Adrenal gland (tissue), 9 donors: ENCODE measurements at regions not wholly inside any gene's neighbourhood (a gene's known extent, or its start where the extent isn't known, plus 50 kb on each side); places are given as distances from the start of the nearest gene placed in this dataset.

ENCODE experiments used
- DNase-seq, 7 donors: peaks; one replicate each; pipeline ENCODE4 v3.0.0-alpha.2; 2019 to 2020
- H3K27ac ChIP-seq, 5 donors: fragments of 200-600 bp; sonication (generic) in 4 of 5; 1 replicate in 3 of 5; 2 replicates in 2 of 5; pipeline versions ENCODE4 v1.5.1 to v1.8.0; 2016 to 2020; ENCODE audit warnings: mild to moderate bottlenecking in 1 of 5
- H3K27me3 ChIP-seq: fragments of 200-600 bp; 2 replicates; pipeline ENCODE4 v1.8.0; 2021
- H3K36me3 ChIP-seq, 2 donors: fragments of 200-600 bp; replicated peaks in 1 of 2; 1 replicate in 1 of 2; 2 replicates in 1 of 2; pipeline versions ENCODE4 v1.5.1 to v1.8.0; 2018 to 2022
- H3K4me1 ChIP-seq, 2 donors: fragments of 200-600 bp; replicated peaks in 1 of 2; 1 replicate in 1 of 2; 2 replicates in 1 of 2; pipeline versions ENCODE4 v1.5.1 to v1.8.0; 2018 to 2021
- H3K4me3 ChIP-seq, 4 donors: fragments of 200-600 bp; sonication (generic) in 3 of 4; one replicate each; pipeline ENCODE4 v1.5.1; 2016 to 2018
- H3K9me3 ChIP-seq, 3 donors: fragments of 200-600 bp; sonication (generic) in 1 of 3; replicated peaks in 1 of 3; 1 replicate in 2 of 3; 2 replicates in 1 of 3; pipeline versions ENCODE4 v1.5.1 to v1.8.0; 2016 to 2021
- POLR2A ChIP-seq, 2 donors: fragments of 450-650 bp; IDR thresholded peaks; one replicate each; pipeline ENCODE4 v1.6.1; 2017; ENCODE audit warnings: antibody characterized with exemption in 2 of 2, mild to moderate bottlenecking in 2 of 2, moderate library complexity in 1 of 2
- WGBS, 4 donors: extraction: QIAGEN DNeasy Blood & Tissue Kit in 2 of 4; methylation state at CpG; one replicate each; pipeline versions ENCODE4 v1.1.5 to v1.1.7; 2013 to 2017; 5-methylcytosine and 5-hydroxymethylcytosine counted together
- intact Hi-C, 2 donors: fragments of 100-400 bp; cut with DNase I; formaldehyde crosslinking; loops; one replicate each; pipeline versions ENCODE4 v1.14.1 to v1.15.0; 2022 to 2023
- TF ChIP-seq, protein P1 (sequence below), 6 experiments: fragments of 450-650 bp in 4 of 6; fragments of 200-600 bp in 2 of 6; sonication (generic) in 1 of 6; IDR thresholded peaks; 1 replicate in 5 of 6; 2 replicates in 1 of 6; pipeline versions ENCODE4 v1.5.1 to v1.8.0; 2016 to 2021; ENCODE audit warnings: antibody characterized with exemption in 6 of 6, mild to moderate bottlenecking in 2 of 6, moderate library complexity in 1 of 6
- donor health status: healthy with polysubstance abuse.
- donor health status: Bipolar disorder and iron deficiency.
- donor health status: DM: yes; HTN: yes; CAD: no.
- donor health status: DM: no; HTN: no; CAD: no.
- donor health status: DM: no; HTN: no; CAD: no.

DNA sequence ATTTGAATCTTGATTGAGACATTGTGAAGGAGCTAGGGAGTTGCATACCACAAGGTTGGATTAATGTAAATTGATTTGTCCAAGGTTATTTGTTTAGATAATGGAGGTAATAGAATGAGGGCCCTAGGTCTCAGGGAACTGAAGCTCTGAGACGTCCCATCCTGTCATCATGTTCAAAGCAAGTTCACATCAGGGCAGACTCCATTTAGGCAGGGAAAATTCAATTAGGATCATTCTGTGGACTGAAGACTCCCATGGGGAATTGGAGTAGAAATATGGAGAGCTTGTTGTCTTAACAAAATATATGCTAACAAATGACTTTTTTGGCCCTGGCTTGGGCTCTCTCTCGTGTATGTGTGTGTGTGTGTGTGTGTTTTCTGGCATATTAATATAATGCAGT lies 722.0 kb upstream of the ADAMTS16 start:
- Histone ChIP-seq H3K27me3 (no peaks in the 10 kb centered on the region), H3K9me3 (no peaks in the 10 kb centered on the region), H3K4me3 (no peak overlapping the region), H3K36me3 (no peaks in the 10 kb centered on the region), H3K4me1 (no peaks in the 10 kb centered on the region), H3K27ac (no peak overlapping the region)
- WGBS, 4 donors: 9 to 22% (median 15%) methylated on average over 2 of the region's 2 CpGs
- DNase-seq: no peak
- TF ChIP-seq POLR2A (IDR thresholded peaks at IDR 0.05): no peak
- TF ChIP-seq, protein P1, sequence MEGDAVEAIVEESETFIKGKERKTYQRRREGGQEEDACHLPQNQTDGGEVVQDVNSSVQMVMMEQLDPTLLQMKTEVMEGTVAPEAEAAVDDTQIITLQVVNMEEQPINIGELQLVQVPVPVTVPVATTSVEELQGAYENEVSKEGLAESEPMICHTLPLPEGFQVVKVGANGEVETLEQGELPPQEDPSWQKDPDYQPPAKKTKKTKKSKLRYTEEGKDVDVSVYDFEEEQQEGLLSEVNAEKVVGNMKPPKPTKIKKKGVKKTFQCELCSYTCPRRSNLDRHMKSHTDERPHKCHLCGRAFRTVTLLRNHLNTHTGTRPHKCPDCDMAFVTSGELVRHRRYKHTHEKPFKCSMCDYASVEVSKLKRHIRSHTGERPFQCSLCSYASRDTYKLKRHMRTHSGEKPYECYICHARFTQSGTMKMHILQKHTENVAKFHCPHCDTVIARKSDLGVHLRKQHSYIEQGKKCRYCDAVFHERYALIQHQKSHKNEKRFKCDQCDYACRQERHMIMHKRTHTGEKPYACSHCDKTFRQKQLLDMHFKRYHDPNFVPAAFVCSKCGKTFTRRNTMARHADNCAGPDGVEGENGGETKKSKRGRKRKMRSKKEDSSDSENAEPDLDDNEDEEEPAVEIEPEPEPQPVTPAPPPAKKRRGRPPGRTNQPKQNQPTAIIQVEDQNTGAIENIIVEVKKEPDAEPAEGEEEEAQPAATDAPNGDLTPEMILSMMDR (IDR thresholded peaks at IDR 0.05): no peak
- intact Hi-C loops: no loop called here

DNA sequence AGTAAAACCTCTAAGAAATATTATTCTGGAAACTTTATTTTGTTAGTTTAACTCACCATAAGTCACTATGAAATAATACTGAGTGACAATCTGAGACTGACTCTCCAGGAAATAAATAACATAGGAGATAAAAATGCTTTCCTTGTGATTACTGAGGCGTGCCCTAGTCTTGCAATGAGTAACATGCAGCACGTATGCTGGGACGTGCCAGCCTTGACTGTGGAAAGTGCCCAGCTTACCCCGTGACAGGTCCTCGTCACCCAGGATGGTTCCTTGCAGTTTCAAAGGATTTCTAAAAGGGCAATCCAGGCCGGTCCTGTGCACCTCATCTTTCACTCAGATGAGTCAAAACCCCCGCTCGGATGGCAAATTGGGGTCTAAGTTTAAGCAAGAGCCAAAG lies 720.8 kb upstream of the ADAMTS16 start:
- Histone ChIP-seq H3K27ac (no peak overlapping the region), H3K9me3 (no peaks in the 10 kb centered on the region), H3K36me3 (no peaks in the 10 kb centered on the region), H3K27me3 (no peaks in the 10 kb centered on the region), H3K4me1 (no peaks in the 10 kb centered on the region), H3K4me3 (no peak overlapping the region)
- 30 to 40% (median 38%) methylated on average over 8 of the region's 8 CpGs for WGBS, 4 donors
- no peak for DNase-seq
- TF ChIP-seq, protein P1 (IDR thresholded peaks at IDR 0.05): no peak
- TF ChIP-seq POLR2A (IDR thresholded peaks at IDR 0.05): no peak
- intact Hi-C loops: no loop called here

DNA sequence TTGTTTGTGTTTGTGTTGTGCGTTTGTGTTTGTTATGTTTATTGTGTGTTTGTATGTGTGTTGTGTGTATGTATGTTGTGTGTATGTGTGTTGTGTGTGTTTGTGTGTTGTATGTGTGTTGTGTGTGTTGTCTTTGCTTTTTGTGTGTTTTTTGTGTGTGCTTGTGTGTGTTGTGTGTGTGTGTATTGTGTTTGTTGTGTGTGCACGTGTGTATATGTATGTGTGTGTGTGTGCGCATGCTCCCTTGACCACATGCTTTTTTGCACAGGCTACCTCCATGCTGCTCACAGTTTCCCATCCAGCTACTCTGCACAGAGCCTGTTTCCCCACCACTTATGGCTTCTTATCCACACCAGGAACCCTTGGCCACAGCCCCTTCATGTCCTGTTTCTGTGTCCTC lies 720.0 kb upstream of the ADAMTS16 start:
- no peak overlapping the region for H3K4me3 ChIP-seq

DNA sequence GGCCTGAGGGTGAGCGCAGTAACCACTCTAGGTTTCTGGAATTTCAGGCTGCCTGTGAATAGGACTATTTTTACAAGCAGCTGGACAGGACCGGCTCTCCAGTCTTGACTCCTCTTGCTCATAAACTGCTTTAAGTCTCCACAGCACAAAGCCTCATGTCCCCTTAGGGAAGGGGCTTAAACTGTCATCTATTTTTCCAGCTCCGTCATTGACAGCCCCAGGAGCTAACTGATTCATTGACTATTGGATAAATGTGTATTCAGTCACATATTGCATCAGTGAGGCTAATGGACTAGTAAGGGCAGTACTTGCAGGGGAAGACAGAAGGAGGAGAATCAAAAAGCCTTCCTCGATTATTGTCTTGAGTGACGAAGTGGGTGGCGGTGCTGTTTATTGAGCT lies 719.4 kb upstream of the ADAMTS16 start:
- no peak overlapping the region for H3K27ac ChIP-seq
- no peak for DNase-seq
- no peak for TF ChIP-seq POLR2A (IDR thresholded peaks at IDR 0.05)
- TF ChIP-seq, protein P1 (IDR thresholded peaks at IDR 0.05): no peak
- intact Hi-C loops: no loop called here
- no peaks in the 10 kb centered on the region for H3K27me3 ChIP-seq
- 68 to 81% (median 71%) methylated on average over 5 to 6 of the region's 6 CpGs for WGBS, 4 donors
- no peak overlapping the region for H3K4me3 ChIP-seq
- no peaks in the 10 kb centered on the region for H3K4me1 ChIP-seq
- H3K36me3 ChIP-seq: no peaks in the 10 kb centered on the region
- H3K9me3 ChIP-seq: no peaks in the 10 kb centered on the region

More for the DNA sequence above, 720.0 kb upstream of the ADAMTS16 start:
- Histone ChIP-seq H3K27ac (no peak overlapping the region), H3K27me3 (no peaks in the 10 kb centered on the region), H3K9me3 (no peaks in the 10 kb centered on the region), H3K4me1 (no peaks in the 10 kb centered on the region), H3K36me3 (no peaks in the 10 kb centered on the region)
- 84 to 94% (median 91%) methylated on average over 3 of the region's 3 CpGs for WGBS, 4 donors
- TF ChIP-seq, protein P1 (IDR thresholded peaks at IDR 0.05): no peak
- TF ChIP-seq POLR2A (IDR thresholded peaks at IDR 0.05): no peak
- intact Hi-C loops: no loop called here
- DNase-seq: no peak
